Activated T-cell treated with anti-CD3 and anti-CD28 coated beads, Interleukin-2, amount 50 U/mL, for 48 hours (primary cell): ENCODE measurements at regions not wholly inside any gene's neighbourhood (a gene's known extent, or its start where the extent isn't known, plus 50 kb on each side); places are given as distances from the start of the nearest gene placed in this dataset.
"Not testable (repeated sequence)": the region's sequence is repeated elsewhere in the genome, so short reads cannot be mapped to it uniquely, and the experiment has no call there.

Source experiments
- DNase-seq, 2 experiments: peaks; one replicate each; pipeline ENCODE4 v3.0.0-alpha.2; 2020

DNA sequence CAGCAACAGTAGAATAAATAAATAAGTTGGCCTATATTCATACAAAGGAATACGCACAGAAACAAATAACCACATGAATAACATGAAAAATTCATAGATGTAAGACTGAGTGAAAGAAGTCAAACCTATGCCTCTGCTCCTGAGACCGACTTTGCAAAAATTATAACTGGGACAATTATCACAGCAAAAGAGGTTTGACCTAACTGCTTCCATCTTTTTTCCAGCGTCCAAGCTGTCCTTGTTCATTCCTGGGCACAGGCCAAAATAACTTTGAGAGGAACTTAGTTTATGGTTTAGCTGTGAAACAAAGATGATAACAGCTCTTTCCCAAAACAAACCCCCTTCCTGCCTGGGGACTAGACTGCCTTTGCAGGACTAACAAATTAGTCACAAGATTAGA is 109.6 kb upstream of the NBPF11 start:
- DNase-seq, result not testable (repeated sequence)

DNA sequence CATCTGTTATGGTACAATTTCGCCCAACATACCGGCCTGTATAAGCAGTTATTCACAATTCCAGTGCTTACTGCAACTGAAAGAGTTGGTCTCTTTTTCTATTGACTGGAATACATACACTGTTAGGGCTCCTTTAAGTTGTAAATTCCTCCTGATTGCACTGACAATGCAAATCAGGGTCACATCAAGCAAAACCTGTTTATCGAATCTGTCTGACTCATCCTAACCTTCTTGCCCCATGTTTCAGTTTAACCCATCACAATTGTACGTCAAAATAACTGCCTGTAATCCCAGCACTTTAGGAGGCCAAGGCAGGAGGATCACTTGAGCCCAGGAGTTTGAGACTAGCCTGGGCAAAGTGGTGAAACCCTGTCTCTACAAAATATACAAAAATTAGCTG is 105.8 kb upstream of the NBPF11 start:
- DNase-seq, result not testable (repeated sequence)

DNA sequence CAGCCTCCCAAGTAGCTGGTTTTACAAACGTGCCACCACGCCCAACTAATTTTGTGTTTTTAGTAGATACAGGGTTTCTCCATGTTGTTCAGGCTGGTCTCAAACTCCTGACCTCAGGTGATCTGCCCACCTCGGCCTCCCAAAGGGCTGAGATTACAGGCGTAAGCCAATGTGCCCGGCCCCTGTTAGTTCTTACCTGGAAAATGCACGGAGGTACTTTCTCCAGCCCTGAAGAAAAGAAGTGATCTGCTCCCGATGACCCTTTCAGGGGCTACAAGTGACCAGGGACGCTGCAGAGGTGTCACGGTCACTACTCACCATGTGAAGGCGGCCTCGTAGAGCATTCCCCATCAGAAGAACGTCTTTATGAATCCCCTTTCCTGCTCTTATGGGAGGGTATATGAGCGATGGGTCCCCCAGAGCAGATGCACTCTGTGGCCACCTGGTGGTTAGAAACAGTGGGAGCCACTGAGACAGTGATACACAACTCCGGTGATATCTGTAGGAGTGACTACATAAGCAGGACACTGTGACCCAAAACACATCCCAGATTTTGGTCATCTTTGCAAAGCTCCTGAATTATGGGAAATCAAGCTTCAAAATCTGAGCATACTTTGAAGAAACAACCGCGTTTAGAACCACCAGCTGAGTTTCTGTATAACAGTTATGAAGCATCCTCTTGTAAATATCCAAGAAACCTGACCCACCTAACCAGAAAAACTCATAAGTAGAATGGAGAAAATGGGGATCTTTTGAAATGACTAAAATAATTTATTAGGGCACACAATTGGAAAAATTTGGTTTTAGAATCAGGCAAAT is 102.7 kb upstream of the NBPF11 start:
- DNase-seq, result peak; percentile 27 to 46

DNA sequence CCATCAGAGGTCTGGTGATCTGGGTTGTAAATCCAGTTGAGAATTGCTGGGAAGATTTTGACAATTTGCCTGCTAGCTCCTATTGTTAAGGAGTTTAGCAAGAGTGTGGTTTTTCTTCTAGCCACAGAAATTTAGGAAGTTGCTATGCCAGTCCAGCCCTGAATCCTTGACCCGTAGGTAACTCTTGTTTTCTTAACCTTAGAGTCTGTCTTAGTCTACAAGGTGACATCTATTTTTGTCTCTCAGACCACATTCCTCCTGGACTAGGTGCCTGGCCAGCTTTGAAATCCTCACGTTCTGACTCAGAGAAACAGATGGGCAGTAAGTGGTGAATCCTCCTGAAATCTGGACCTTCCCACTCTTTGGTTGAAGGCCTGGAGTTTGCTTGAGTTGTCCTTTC is 101.7 kb upstream of the NBPF11 start:
- DNase-seq, result not testable (repeated sequence)

GRCh38 chr1:148248798-148249197 is 96.7 kb upstream of the NBPF11 start:
- DNase-seq, result not testable (repeated sequence)

DNA sequence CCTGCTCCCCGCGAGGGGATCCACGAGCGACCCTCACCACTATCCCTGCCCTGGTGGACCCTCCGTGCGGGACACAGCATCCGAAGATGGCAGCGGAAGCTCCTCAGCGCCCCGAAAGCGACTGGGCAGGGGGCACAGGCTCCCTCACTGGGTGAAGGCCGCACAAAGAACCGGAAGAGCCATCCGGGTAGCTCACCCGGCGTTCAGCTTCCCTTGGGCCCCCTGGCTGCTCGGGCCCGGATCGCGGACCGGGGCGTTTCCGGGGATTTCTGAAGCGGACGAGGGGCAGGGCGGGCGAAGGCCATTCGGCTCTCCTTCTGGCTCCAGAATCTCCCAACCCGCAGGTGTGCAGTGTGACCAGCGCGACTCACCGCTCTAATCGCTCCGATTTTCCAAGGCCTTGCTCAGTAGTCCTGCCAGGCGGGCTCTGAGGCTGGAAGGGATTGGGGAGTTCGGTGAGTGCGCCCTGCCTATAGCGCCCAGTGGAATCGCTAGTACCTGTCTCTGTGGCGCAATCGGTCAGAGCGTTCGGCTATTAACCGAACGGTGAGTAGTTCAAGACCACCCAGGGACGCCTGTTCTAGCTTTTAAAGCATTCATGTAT is 94.3 kb upstream of the NBPF11 start:
- not testable (repeated sequence) for DNase-seq

- not testable (repeated sequence) for DNase-seq
Measured at GRCh38 chr1:148245843-148246242, 93.8 kb upstream of the NBPF11 start.

DNA sequence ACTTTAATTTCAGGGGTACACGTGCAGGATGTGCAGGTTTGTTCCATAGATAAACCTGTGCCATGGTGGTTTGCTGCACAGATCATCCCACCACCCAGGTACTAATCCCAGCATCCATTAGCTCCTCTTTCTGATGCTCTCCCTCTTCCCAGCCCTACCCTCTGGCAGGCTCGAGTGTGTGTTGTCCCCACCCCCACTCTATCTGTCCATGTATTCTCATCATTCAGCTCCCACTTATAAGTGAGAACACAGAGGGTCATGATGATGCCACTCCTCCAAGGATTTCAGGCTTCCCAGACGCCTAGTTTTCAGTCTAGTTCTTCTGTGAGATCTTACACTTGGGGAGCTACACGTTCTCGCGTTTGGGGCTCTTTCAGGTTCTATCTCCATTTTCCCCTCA is 93.4 kb upstream of the NBPF11 start:
- not testable (repeated sequence) for DNase-seq

DNA sequence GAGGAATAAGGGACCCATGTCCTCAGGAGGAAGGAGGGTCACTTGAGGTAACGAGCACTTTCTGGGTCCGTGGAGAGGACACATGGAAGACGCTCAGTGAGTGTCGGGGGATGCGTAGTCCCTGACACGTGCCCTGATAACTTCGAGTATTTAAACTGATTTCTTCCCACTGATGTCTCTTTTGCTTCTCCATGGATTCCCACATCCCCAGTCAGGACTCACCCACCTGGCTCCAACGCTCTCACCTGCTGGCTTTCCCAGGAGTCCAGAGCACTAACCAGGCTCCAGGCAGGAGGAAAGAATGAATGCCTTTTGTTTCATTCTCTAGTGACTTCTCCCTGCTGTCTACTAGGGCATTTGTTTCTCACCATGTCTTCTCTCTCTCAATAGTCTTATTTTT is 81.2 kb upstream of the NBPF11 start:
- not testable (repeated sequence) for DNase-seq

- not testable (repeated sequence) for DNase-seq
Measured at GRCh38 chr1:148228846-148229245, 76.8 kb upstream of the NBPF11 start.

- not testable (repeated sequence) for DNase-seq
Measured at GRCh38 chr1:148222399-148223159, 70.5 kb upstream of the NBPF11 start.

DNA sequence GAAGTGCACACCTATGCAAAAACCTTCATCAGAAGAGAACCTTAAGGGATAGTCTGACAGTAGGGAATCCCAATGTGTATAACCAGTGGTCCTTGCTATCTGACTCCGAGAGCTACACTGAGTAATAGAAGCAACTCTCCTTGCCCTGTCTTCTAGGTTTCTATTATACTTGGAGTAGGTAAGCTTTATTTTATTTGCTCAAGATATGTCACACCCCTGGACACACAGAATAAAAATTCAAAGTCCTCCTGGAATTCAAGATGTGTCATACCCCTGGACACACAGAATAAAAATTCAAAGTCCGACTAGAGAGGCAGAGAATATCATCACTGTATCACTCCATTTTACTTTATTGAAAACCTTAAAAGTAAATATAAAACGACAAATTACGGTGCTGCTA is 69.5 kb upstream of the NBPF11 start:
- not testable (repeated sequence) for DNase-seq

GRCh38 chr1:148219229-148219628 is 67.1 kb upstream of the NBPF11 start:
- DNase-seq, result not testable (repeated sequence)

DNA sequence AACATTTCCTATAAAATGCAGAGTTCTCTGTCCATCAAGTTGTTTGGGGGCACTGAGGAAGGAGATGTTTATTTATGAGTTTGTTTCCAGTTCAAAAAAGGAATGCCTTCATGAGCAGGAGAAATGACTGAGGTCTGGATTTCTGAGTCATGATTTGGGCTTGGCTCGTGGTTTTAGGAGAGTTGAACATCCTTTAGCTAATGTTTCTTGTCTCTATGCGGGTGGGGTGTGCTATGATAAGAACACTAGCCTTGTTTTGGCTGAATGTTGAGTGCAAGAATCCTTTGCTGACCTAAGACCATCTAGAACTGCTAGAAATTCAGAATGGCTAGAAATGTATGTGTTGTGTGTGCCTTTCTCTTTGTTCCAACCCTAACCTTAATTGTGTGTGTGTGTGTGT is 59.1 kb upstream of the NBPF11 start:
- DNase-seq, result not testable (repeated sequence)

GRCh38 chr1:148210624-148211023 is 58.5 kb upstream of the NBPF11 start:
- DNase-seq, result not testable (repeated sequence)

- not testable (repeated sequence) for DNase-seq
Measured at GRCh38 chr1:148210166-148210565, 58.1 kb upstream of the NBPF11 start.

GRCh38 chr1:148202013-148202412 is 49.9 kb upstream of the NBPF11 start:
- not testable (repeated sequence) for DNase-seq
